Erythroblast (primary cell): ENCODE measurements at regions not wholly inside any gene's neighbourhood (a gene's known extent, or its start where the extent isn't known, plus 50 kb on each side); places are given as distances from the start of the nearest gene placed in this dataset.

Experiments
- GATA1 ChIP-seq: IDR thresholded peaks from 2 replicates; pipeline ENCODE4 v1.6.1; 2011; ENCODE audit warnings: low read depth, mild to moderate bottlenecking, control low read depth, low read length, moderate library complexity
- POLR2A ChIP-seq: IDR thresholded peaks from 2 replicates; pipeline ENCODE4 v1.6.1; 2011; ENCODE audit warnings: mild to moderate bottlenecking, low read length

- TF ChIP-seq POLR2A (no peak), GATA1 (no peak)
Observed at GRCh38 chr2:138853761-138854160, 73.6 kb upstream of the NXPH2 start.
